Glutamatergic neuron (in vitro differentiated cells): ENCODE measurements at regions not wholly inside any gene's neighbourhood (a gene's known extent, or its start where the extent isn't known, plus 50 kb on each side); places are given as distances from the start of the nearest gene placed in this dataset.

Experiments
- DNase-seq: peaks from one replicate; pipeline ENCODE4 v3.0.0; 2022
- H3K27ac Mint-ChIP-seq: one replicate; pipeline ENCODE4 v1.8.0; 2020; ENCODE audit warnings: mild to moderate bottlenecking, mixed read lengths, inconsistent platforms; ENCODE audit not compliant: unreplicated experiment
- H3K27me3 Mint-ChIP-seq: one replicate; pipeline ENCODE4 v1.8.0; 2020; ENCODE audit warnings: mild to moderate bottlenecking, moderate library complexity, mixed read lengths, inconsistent platforms; ENCODE audit not compliant: unreplicated experiment
- H3K36me3 Mint-ChIP-seq: one replicate; pipeline ENCODE4 v1.8.0; 2020; ENCODE audit warnings: mild to moderate bottlenecking, mixed read lengths, inconsistent platforms; ENCODE audit not compliant: unreplicated experiment
- H3K4me1 Mint-ChIP-seq: one replicate; pipeline ENCODE4 v1.8.0; 2020; ENCODE audit warnings: mild to moderate bottlenecking, low read depth, mixed read lengths, inconsistent platforms; ENCODE audit not compliant: unreplicated experiment
- H3K4me3 Mint-ChIP-seq: one replicate; pipeline ENCODE4 v1.8.0; 2020; ENCODE audit warnings: mild to moderate bottlenecking, mixed read lengths, inconsistent platforms; ENCODE audit not compliant: unreplicated experiment
- H3K9me3 Mint-ChIP-seq: one replicate; pipeline ENCODE4 v1.8.0; 2020; ENCODE audit warnings: mild to moderate bottlenecking, moderate library complexity, mixed read lengths, inconsistent platforms; ENCODE audit not compliant: unreplicated experiment
- TF ChIP-seq, protein P1 (sequence below): fragments of 200-600 bp; sonication (generic); IDR thresholded peaks from one replicate; pipeline ENCODE4 v1.5.0; 2021; ENCODE audit not compliant: partially characterized antibody, unreplicated experiment

DNA sequence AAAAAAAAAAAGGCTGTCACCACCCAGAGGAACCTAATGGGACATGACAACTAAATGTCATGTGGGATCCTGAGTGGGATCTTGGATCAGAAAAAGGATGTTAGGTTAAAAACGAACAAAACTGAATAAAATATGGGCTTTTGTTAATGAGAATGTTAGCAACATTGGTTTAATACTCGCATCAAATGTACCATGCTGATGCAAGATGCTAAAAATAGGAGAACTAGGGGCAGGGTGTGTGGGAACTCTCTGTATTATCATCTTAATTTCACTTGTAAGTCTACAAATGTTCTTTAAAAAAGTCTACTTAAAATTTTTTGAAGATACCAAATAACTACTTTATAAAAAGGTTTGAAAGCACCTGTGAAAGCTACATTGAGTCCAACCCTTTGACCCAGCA lies 88.8 kb upstream of the PRR5 start:
- H3K36me3 Mint-ChIP-seq, result peaks cover 8% of the 10 kb centered on the region
- H3K9me3 Mint-ChIP-seq, result peaks cover 3% of the 10 kb centered on the region
- peaks cover 6% of the 10 kb centered on the region for H3K27me3 Mint-ChIP-seq

DNA sequence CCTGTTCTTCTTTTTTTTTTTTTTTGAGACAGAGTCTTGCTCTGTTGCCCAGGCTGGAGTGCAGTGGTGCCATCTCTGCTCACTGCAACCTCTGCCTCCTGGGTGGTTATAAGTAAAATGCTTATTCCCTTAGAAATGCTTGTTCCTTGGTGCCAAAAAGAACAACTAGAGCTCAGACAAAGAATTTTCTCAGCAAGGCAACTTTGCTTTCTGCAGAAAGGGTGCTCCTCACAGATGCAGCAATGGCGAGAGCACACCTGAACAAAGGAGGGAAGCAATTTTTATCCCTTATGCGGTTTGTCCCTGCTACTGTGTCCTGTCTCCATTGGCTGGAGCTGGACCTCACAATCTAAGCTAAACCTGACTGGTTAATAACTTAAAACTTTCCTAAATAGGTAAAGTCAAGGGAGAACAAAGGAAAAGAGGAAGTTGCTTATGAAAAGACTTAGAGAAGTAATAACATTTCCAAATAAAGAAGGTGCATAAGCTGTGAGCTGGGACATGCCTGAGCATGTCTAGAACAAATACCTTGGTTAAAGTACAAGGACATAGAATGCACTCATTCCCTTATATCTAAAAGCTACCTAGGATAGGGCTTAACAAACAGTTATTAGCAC lies 90.0 kb upstream of the PRR5 start:
- no peak overlapping the region for H3K4me3 Mint-ChIP-seq
- TF ChIP-seq, protein P1, sequence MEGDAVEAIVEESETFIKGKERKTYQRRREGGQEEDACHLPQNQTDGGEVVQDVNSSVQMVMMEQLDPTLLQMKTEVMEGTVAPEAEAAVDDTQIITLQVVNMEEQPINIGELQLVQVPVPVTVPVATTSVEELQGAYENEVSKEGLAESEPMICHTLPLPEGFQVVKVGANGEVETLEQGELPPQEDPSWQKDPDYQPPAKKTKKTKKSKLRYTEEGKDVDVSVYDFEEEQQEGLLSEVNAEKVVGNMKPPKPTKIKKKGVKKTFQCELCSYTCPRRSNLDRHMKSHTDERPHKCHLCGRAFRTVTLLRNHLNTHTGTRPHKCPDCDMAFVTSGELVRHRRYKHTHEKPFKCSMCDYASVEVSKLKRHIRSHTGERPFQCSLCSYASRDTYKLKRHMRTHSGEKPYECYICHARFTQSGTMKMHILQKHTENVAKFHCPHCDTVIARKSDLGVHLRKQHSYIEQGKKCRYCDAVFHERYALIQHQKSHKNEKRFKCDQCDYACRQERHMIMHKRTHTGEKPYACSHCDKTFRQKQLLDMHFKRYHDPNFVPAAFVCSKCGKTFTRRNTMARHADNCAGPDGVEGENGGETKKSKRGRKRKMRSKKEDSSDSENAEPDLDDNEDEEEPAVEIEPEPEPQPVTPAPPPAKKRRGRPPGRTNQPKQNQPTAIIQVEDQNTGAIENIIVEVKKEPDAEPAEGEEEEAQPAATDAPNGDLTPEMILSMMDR, result no peak
- H3K9me3 Mint-ChIP-seq, result peaks cover 3% of the 10 kb centered on the region
- peaks cover 6% of the 10 kb centered on the region for H3K27me3 Mint-ChIP-seq
- DNase-seq, result no peak
- peaks cover 8% of the 10 kb centered on the region for H3K36me3 Mint-ChIP-seq
- no peak overlapping the region for H3K27ac Mint-ChIP-seq
- H3K4me1 Mint-ChIP-seq, result no peaks in the 10 kb centered on the region

More for the DNA sequence above, 88.8 kb upstream of the PRR5 start:
- H3K4me1 Mint-ChIP-seq, result no peaks in the 10 kb centered on the region
- H3K4me3 Mint-ChIP-seq, result no peak overlapping the region
- TF ChIP-seq, protein P1, result no peak
- H3K27ac Mint-ChIP-seq, result no peak overlapping the region
- DNase-seq, result no peak

DNA sequence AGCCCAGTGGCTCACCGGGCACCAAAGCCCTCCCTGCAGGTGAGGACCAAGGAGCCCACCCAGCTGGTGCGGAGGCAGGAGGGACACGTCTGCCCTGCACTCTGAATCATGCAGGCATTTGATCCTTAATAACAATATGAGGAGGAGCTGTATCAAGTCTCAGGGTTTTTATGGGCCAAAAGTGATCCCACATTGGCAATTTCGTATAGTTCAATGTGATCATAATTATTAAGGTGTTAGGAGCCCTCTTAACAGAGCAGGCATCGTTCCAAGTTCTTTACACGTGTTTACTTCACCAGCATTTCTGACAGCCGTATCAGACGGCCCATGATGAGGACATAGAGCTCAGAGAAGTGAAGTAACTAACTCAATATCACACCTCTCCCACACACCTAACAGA lies 91.9 kb upstream of the PRR5 start:
- peaks cover 6% of the 10 kb centered on the region for H3K27me3 Mint-ChIP-seq
- H3K4me1 Mint-ChIP-seq, result peaks cover 5% of the 10 kb centered on the region
- peaks cover 6% of the 10 kb centered on the region for H3K9me3 Mint-ChIP-seq
- H3K4me3 Mint-ChIP-seq, result no peak overlapping the region
- TF ChIP-seq, protein P1, result no peak
- no peak overlapping the region for H3K27ac Mint-ChIP-seq
- H3K36me3 Mint-ChIP-seq, result peaks cover 8% of the 10 kb centered on the region
- no peak for DNase-seq

DNA sequence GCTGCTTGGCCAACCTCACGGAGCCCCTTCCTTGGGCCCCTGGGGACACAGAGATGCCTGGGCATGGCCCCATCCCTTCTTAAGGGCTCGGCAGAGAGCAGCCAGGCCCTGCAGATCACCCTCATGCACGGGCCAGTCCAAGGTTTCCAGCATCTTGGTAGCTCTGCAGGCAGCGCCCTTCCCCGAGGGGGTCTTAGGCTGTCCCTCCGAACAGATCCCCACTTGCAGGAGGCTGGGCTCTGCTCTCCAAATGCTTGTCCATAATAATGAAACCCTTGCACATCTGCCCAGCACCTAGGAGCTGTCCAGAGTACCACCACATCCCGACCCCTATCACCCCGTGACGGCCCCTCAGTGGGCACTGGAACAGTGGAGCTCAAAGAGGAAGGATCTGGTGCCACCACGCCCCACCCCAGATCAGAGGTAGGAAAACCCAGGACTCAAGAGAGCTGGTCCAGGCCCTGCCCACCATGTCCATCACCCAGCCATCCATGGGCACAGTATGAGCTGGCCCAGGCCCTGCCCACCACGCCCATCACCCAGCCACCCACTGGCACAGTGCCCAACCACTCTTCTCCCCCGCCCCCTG lies 92.5 kb upstream of the PRR5 start:
- no peak for DNase-seq
- Mint-ChIP-seq H3K9me3 (peaks cover 6% of the 10 kb centered on the region), H3K27ac (no peak overlapping the region), H3K27me3 (peaks cover 6% of the 10 kb centered on the region), H3K4me1 (peaks cover 9% of the 10 kb centered on the region), H3K36me3 (peaks cover 8% of the 10 kb centered on the region), H3K4me3 (no peak overlapping the region)
- TF ChIP-seq, protein P1, result no peak

DNA sequence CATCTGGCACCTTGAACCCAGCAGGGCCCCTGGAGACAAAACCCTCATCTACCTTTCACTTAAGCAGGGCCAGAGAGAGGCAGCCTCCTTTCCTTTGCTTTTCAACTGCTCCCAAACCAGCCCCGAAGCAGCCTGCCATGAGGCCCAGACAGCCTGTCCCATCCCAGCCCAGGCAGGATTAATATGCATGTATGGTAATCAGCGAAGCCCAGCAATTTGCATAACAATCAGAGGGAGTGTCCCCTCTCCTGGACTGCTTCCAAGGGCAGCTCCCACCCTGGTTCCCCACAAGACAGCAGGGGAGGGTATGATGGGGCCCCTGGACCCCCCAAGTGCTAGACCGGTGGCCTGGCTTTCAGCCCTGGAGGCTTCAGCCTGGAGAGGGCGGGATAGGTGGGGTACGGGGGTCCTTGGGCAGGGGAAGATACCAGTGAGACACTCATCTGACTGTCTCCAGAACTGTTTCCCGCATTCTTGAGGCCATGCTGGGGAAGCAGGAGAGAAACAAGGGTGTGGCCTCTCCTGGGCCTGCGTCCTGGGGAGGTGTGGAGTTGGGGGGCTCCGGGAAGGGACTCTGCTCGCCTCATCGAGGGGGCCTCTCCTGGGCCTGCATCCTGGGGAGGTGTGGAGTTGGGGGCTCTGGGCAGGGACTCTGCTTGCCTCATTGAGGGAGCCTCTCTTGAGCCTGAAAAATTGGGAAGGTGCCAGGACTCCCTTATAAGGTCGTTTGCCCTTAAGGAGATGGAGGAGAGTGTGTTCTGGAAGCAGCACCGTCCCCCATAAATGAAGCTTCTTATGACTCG lies 93.2 kb upstream of the PRR5 start:
- H3K36me3 Mint-ChIP-seq, result peaks cover 8% of the 10 kb centered on the region
- H3K4me1 Mint-ChIP-seq, result peaks cover 10% of the 10 kb centered on the region
- H3K27ac Mint-ChIP-seq, result no peak overlapping the region
- H3K27me3 Mint-ChIP-seq, result peaks cover 6% of the 10 kb centered on the region
- peaks cover 6% of the 10 kb centered on the region for H3K9me3 Mint-ChIP-seq
- no peak for DNase-seq
- TF ChIP-seq, protein P1, result no peak
- no peak overlapping the region for H3K4me3 Mint-ChIP-seq
